GM21619 (cell line): ENCODE measurements at regions not wholly inside any gene's neighbourhood (a gene's known extent, or its start where the extent isn't known, plus 50 kb on each side); places are given as distances from the start of the nearest gene placed in this dataset.
"Not testable (repeated sequence)": the region's sequence is repeated elsewhere in the genome, so short reads cannot be mapped to it uniquely, and the experiment has no call there.

Source experiments
- ATAC-seq: cut with Tn5 transposase; IDR thresholded peaks from one replicate; pipeline ENCODE4 v1.9.1; 2021; ENCODE audit not compliant: unreplicated experiment

GRCh38 chr1:145482214-145482860 is 56.9 kb upstream of the NBPF20 start:
- ATAC-seq, result not testable (repeated sequence)

GRCh38 chr1:145475962-145476361 is 50.6 kb upstream of the NBPF20 start:
- not testable (repeated sequence) for ATAC-seq

GRCh38 chr1:145475369-145475915 is 50.0 kb upstream of the NBPF20 start:
- not testable (repeated sequence) for ATAC-seq
